CD4-positive, alpha-beta T cell (primary cell): ENCODE measurements at regions not wholly inside any gene's neighbourhood (a gene's known extent, or its start where the extent isn't known, plus 50 kb on each side); places are given as distances from the start of the nearest gene placed in this dataset.

Source experiments
- ATAC-seq: fragments of 200-7000 bp; cut with Tn5 transposase; one replicate; pipeline ENCODE4 v1.10.0; 2022; ENCODE audit warnings: mild to moderate bottlenecking; ENCODE audit not compliant: poor library complexity
- CTCF ChIA-PET: fragments of 350-600 bp; sonication (Branson Sonifier 250); formaldehyde crosslinking; loops from one replicate; lab custom pipeline; 2021; ENCODE audit warnings: antibody characterized with exemption, inconsistent platforms; lab: Charles Lee
- POLR2A ChIA-PET: fragments of 350-600 bp; sonication (Branson Sonifier 250); formaldehyde crosslinking; loops from one replicate; lab custom pipeline; 2021; ENCODE audit warnings: antibody characterized with exemption, inconsistent platforms; lab: Charles Lee
- DNase-seq, 14 experiments: peaks; one replicate each; pipeline ENCODE4 v3.0.0-alpha.2; 2013 to 2020; ENCODE audit warnings: mixed read lengths in 2 of 14
- H3K27ac ChIP-seq, 2 donors: one replicate each; pipeline versions ENCODE4 v1.5.1 to v1.7.0; 2013; ENCODE audit warnings: low read length in 2 of 2, low read depth in 1 of 2, mild to moderate bottlenecking in 1 of 2
- H3K27me3 ChIP-seq, 2 experiments: 1 replicate in 1 of 2; 2 replicates in 1 of 2; pipeline versions ENCODE4 v1.6.1 to v1.7.0; 2013; ENCODE audit warnings: low read length in 2 of 2, control low read depth in 1 of 2, mild to moderate bottlenecking in 1 of 2, moderate library complexity in 1 of 2; ENCODE audit not compliant: insufficient read depth in 2 of 2, control insufficient read depth in 1 of 2
- H3K36me3 ChIP-seq: one replicate; pipeline ENCODE4 v1.6.1; 2013; ENCODE audit warnings: low read length, control low read depth; ENCODE audit not compliant: insufficient read depth
- H3K4me1 ChIP-seq: one replicate; pipeline ENCODE4 v1.6.1; 2013; ENCODE audit warnings: low read length, control low read depth; ENCODE audit not compliant: insufficient read depth
- H3K4me3 ChIP-seq: one replicate; pipeline ENCODE4 v1.5.1; 2013; ENCODE audit warnings: mild to moderate bottlenecking, low read length, moderate library complexity
- H3K9me3 ChIP-seq, 2 experiments: 1 replicate in 1 of 2; 2 replicates in 1 of 2; pipeline versions ENCODE4 v1.6.1 to v1.7.0; 2013; ENCODE audit warnings: low read length in 2 of 2, mild to moderate bottlenecking in 2 of 2, control low read depth in 1 of 2, moderate library complexity in 1 of 2; ENCODE audit not compliant: control insufficient read depth in 1 of 2, insufficient read depth in 1 of 2
- H3K27ac Mint-ChIP-seq: one replicate; pipeline ENCODE4 v1.8.0; 2020; ENCODE audit warnings: mixed read lengths
- H3K27me3 Mint-ChIP-seq: one replicate; pipeline ENCODE4 v1.8.0; 2021; ENCODE audit warnings: mixed read lengths
- H3K36me3 Mint-ChIP-seq: one replicate; pipeline ENCODE4 v1.8.0; 2021; ENCODE audit warnings: low read depth, mixed read lengths
- H3K4me1 Mint-ChIP-seq: one replicate; pipeline ENCODE4 v1.8.0; 2021; ENCODE audit warnings: low read depth, mixed read lengths
- H3K4me3 Mint-ChIP-seq: one replicate; pipeline ENCODE4 v1.8.0; 2020; ENCODE audit warnings: mild to moderate bottlenecking, mixed read lengths
- H3K9me3 Mint-ChIP-seq: one replicate; pipeline ENCODE4 v1.8.0; 2020; ENCODE audit warnings: mixed read lengths
- CTCF ChIP-seq: fragments of 200-600 bp; IDR thresholded peaks from one replicate; pipeline ENCODE4 v1.8.0; 2022; ENCODE audit warnings: antibody characterized with exemption, mild to moderate bottlenecking
- intact Hi-C, 2 experiments: fragments of 100-400 bp; cut with DNase I in 1 of 2; cut with micrococcal nuclease in 1 of 2; formaldehyde crosslinking; loops; one replicate each; pipeline versions ENCODE4 v1.15.1 to v1.9.0; 2023 to 2025; cut with DNase I, micrococcal nuclease

GRCh38 chr10:44647877-44648542 lies 263.1 kb upstream of the CXCL12 start:
- CTCF ChIA-PET = no interaction called here
- TF ChIP-seq CTCF = no peak
- POLR2A ChIA-PET = no interaction called here
- Mint-ChIP-seq H3K27ac (no peak overlapping the region), H3K4me3 (no peak overlapping the region), H3K27me3 (no peaks in the 10 kb centered on the region), H3K4me1 (no peaks in the 10 kb centered on the region), H3K9me3 (peaks cover 9% of the 10 kb centered on the region), H3K36me3 (no peaks in the 10 kb centered on the region)
- H3K36me3 ChIP-seq = no peaks in the 10 kb centered on the region
- DNase-seq (no peak), ATAC-seq (no peak)
- H3K27ac ChIP-seq = no peak overlapping the region
- H3K4me3 ChIP-seq = no peak overlapping the region
- intact Hi-C loops = no loop called here
- no peaks in the 10 kb centered on the region for H3K9me3 ChIP-seq
- no peaks in the 10 kb centered on the region for H3K4me1 ChIP-seq
- H3K27me3 ChIP-seq = no peaks in the 10 kb centered on the region

- Histone ChIP-seq H3K4me3 (no peak overlapping the region), H3K4me1 (no peaks in the 10 kb centered on the region), H3K9me3 (no peaks in the 10 kb centered on the region), H3K27ac (no peak overlapping the region), H3K36me3 (no peaks in the 10 kb centered on the region), H3K27me3 (no peaks in the 10 kb centered on the region)
- Mint-ChIP-seq H3K4me1 (no peaks in the 10 kb centered on the region), H3K27me3 (no peaks in the 10 kb centered on the region), H3K9me3 (no peaks in the 10 kb centered on the region), H3K36me3 (no peaks in the 10 kb centered on the region), H3K4me3 (no peak overlapping the region), H3K27ac (no peak overlapping the region)
- no peak for TF ChIP-seq CTCF
- CTCF ChIA-PET = no interaction called here
- DNase-seq (no peak), ATAC-seq (no peak)
- POLR2A ChIA-PET = no interaction called here
- intact Hi-C loops = no loop called here
These were observed 260.2 kb upstream of the TMEM72 start for GRCh38 chr10:44650691-44651661.

- POLR2A ChIA-PET = no interaction called here
- no peak overlapping the region for H3K4me3 Mint-ChIP-seq
- H3K27me3 Mint-ChIP-seq = no peaks in the 10 kb centered on the region
- H3K4me1 Mint-ChIP-seq = no peaks in the 10 kb centered on the region
- H3K36me3 Mint-ChIP-seq = no peaks in the 10 kb centered on the region
- no peak overlapping the region for H3K4me3 ChIP-seq
- H3K36me3 ChIP-seq = no peaks in the 10 kb centered on the region
- H3K9me3 Mint-ChIP-seq = no peaks in the 10 kb centered on the region
- DNase-seq (no peak), ATAC-seq (no peak)
- H3K4me1 ChIP-seq = no peaks in the 10 kb centered on the region
- intact Hi-C loops = no loop called here
- no peaks in the 10 kb centered on the region for H3K27me3 ChIP-seq
- no peaks in the 10 kb centered on the region for H3K9me3 ChIP-seq
- no peak for TF ChIP-seq CTCF
- H3K27ac ChIP-seq = no peak overlapping the region
- H3K27ac Mint-ChIP-seq = no peak overlapping the region
- CTCF ChIA-PET = no interaction called here
These were observed 259.3 kb upstream of the TMEM72 start for GRCh38 chr10:44651834-44652233.
